ACC112 (cell line): ENCODE measurements at regions not wholly inside any gene's neighbourhood (a gene's known extent, or its start where the extent isn't known, plus 50 kb on each side); places are given as distances from the start of the nearest gene placed in this dataset.
"Not testable (repeated sequence)": the region's sequence is repeated elsewhere in the genome, so short reads cannot be mapped to it uniquely, and the experiment has no call there.

Experiments
- H2AFZ ChIP-seq: fragments of 200-600 bp; sonication (generic); one replicate; pipeline ENCODE4 v1.6.0; 2017; ENCODE audit warnings: antibody characterized with exemption, low read length; ENCODE audit not compliant: unreplicated experiment
- H3K27ac ChIP-seq: fragments of 200-600 bp; sonication (generic); 2 replicates; pipeline ENCODE4 v1.5.1; 2014; ENCODE audit warnings: low read depth, mild to moderate bottlenecking, antibody characterized with exemption, low read length, moderate library complexity
- H3K27me3 ChIP-seq: fragments of 200-600 bp; sonication (generic); 2 replicates; pipeline ENCODE4 v1.6.1; 2014; ENCODE audit warnings: mild to moderate bottlenecking, antibody characterized with exemption, low read length, moderate library complexity, mixed read lengths; ENCODE audit not compliant: insufficient read depth
- H3K36me3 ChIP-seq: fragments of 200-600 bp; sonication (generic); 2 replicates; pipeline ENCODE4 v1.6.1; 2016; ENCODE audit warnings: mild to moderate bottlenecking, antibody characterized with exemption, low read length, moderate library complexity, mixed read lengths; ENCODE audit not compliant: insufficient read depth
- H3K4me1 ChIP-seq: fragments of 200-600 bp; sonication (generic); one replicate; pipeline ENCODE4 v1.6.1; 2016; ENCODE audit warnings: low read length, mixed read lengths; ENCODE audit not compliant: insufficient read depth, unreplicated experiment, control insufficient read depth
- H3K4me3 ChIP-seq: fragments of 200-600 bp; sonication (generic); 2 replicates; pipeline ENCODE4 v1.5.1; 2014; ENCODE audit warnings: mild to moderate bottlenecking, low read depth, low read length
- H3K79me2 ChIP-seq: fragments of 200-600 bp; sonication (generic); one replicate; pipeline ENCODE4 v1.6.0; 2016; ENCODE audit warnings: low read length; ENCODE audit not compliant: control insufficient read depth, unreplicated experiment, insufficient read depth

DNA sequence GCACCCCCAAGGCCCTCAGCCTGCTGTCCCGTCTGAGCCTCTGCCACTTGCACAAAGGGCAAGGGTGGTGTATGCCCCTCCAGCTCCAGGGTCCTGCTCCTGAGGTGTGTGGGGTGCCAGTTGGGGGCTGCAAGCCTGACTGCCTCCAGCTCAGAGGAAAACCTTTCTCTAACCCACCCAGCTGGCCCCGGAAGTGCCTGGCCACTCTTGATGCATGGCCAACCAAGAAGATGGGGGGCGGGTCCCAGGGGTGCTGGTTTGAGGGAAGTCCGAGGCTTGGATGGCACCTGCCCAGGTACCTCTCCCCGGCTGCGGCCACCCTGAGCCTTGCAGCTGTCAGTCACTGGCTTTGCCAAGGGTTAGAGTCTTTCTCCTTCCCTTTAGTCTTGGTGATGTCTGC is 112.6 kb upstream of the TMPRSS2 start:
- Histone ChIP-seq H2AFZ (no peak overlapping the region), H3K4me3 (no peak overlapping the region), H3K4me1 (peaks cover 47% of the 10 kb centered on the region), H3K27me3 (no peaks in the 10 kb centered on the region), H3K27ac (peak overlapping the region; percentile 59), H3K79me2 (no peaks in the 10 kb centered on the region), H3K36me3 (no peaks in the 10 kb centered on the region)

DNA sequence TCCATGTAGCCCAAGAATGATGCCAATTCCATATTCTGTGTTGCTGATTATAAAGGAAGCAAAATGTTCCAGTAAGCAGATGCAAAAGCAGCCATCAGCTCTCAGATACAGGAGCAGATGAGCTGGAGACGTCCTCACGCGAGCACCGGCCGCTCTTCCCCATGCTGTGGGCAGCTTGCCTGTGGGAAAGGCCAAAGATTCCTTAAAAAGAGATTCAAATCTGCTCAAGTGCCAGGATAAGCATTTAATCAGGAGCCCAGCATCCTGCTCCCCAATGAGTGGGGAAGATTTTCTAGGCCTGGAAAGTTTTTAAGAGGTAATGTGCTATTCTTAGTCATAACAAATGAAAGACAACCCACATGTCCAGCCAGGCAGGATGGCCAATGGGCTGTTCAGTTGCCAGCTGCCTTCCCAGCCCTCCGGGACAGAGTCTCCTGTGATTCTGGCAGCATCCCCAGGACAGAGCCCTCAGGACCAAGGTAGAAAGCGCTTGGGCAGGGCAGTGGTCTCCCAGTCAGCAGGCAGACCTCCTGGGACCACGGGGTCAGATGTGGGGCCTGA is 108.2 kb upstream of the TMPRSS2 start:
- H3K4me1 ChIP-seq = peaks cover 42% of the 10 kb centered on the region
- H3K27me3 ChIP-seq = no peaks in the 10 kb centered on the region
- peak overlapping the region; percentile 30; the same call in 1 of the 2 replicates for H3K4me3 ChIP-seq
- peak overlapping the region; percentile 97 for H3K27ac ChIP-seq
- H2AFZ ChIP-seq = peak overlapping the region; percentile 35
- no peaks in the 10 kb centered on the region for H3K36me3 ChIP-seq
- no peaks in the 10 kb centered on the region for H3K79me2 ChIP-seq

DNA sequence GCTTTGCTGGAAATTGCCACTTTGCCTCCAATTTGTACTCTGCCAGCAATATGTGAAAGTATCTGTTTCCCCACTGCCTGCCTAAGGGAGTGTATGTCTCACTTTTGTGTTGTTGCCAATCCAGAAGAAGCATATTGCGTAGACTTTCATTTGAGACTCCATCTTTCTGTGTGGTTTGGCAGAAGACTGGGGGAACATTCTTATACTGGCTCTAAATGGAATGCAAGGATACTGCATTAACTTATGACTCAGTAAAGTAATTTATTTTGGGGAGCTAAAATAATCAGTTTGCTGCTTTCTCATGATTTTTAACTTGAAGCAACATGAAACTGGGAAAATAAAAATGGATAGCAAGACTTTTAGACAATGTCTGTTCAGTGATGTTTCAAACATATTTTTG is 107.7 kb upstream of the TMPRSS2 start:
- Histone ChIP-seq H3K4me3 (peak overlapping the region; percentile 30; the same call in 1 of the 2 replicates), H3K27ac (peak overlapping the region; percentile 97), H3K36me3 (no peaks in the 10 kb centered on the region), H3K4me1 (peaks cover 37% of the 10 kb centered on the region), H2AFZ (peak overlapping the region; percentile 35), H3K79me2 (no peaks in the 10 kb centered on the region), H3K27me3 (no peaks in the 10 kb centered on the region)

DNA sequence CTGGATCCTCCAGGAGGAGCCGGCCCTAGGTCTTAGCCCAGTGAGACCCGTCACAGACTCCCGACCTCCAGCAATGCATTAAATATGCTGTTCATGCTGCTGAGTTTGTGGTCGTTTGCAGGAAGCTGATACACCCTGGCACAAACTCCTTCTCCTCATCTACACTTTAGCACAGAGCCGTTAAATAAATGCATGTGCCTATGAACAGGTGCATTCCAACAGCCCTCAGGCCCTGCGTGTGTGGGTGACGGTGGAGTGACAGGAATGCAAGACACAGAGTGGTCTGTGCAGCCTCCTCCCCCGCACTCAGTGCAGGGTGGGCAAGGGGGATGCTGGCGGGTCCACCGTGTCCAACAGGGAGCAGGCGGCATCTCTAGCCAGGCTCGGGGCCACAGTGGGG is 106.6 kb upstream of the TMPRSS2 start:
- H3K36me3 ChIP-seq = no peaks in the 10 kb centered on the region
- H3K27ac ChIP-seq = peak overlapping the region; percentile 97
- peaks cover 32% of the 10 kb centered on the region for H3K4me1 ChIP-seq
- H2AFZ ChIP-seq = no peak overlapping the region
- H3K79me2 ChIP-seq = no peaks in the 10 kb centered on the region
- H3K4me3 ChIP-seq = no peak overlapping the region
- H3K27me3 ChIP-seq = no peaks in the 10 kb centered on the region

DNA sequence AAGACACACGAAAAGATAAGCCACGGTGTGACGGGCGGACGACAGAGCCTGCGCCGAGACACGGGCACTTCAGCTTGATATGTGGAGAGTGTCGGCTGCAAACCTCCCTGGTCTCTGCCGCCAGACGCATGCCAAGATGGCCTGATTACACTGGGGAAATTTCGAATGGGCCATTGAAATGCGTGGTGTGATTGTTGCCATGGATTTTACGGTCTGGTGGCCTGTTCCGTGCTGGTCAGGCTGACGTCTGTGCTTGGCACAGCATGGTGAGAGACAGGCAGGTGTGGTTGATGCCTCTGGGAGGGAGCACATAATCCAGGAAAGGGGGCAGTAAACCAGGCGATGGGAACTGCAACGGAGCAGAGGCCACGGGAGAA is 105.6 kb upstream of the TMPRSS2 start:
- H3K4me3 ChIP-seq = no peak overlapping the region
- no peak overlapping the region for H2AFZ ChIP-seq
- H3K79me2 ChIP-seq = no peaks in the 10 kb centered on the region
- peaks cover 32% of the 10 kb centered on the region for H3K4me1 ChIP-seq
- H3K27me3 ChIP-seq = no peaks in the 10 kb centered on the region
- H3K27ac ChIP-seq = peak overlapping the region; percentile 25; the same call in 1 of the 2 replicates
- no peaks in the 10 kb centered on the region for H3K36me3 ChIP-seq

DNA sequence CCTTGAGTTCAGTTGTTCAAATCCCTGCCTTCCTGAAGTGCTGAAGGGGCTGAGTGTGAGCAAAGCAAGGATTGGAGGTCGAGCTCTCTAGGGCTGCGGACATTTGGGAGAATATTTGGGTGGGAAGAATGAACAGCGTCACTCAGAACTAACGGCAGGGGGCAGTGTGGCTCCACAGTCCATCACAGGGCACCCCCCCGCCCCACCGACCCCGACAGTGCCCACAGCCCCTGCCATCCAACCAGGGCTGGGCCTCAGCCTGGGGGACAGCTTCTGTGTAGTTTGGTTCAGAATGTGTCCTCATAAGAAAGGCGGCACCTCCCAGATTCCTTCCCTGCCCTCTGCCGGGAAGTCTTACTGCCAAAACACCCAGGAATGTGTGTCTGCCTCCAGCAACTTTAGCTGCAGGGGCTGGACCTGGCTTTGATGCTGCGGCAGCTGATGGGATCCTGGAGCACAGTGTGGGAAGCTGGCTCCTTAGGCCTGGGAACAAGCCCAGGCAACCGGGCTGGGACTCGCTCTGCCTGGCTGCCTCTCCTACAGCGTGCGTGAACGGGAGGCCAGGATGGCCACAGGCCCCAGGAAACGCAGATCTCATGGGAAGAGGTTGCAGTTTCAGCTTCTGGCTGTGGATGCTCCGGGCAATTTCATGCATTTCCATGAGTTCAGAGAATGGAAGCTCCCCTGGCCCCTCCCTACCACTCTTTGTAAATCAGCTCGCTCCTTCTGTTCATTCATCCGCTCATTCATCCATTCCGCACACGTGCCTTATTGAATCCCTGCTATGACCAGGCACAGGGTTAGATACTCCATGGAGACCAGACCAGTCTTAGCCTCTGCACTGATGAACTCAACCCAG is 104.9 kb upstream of the TMPRSS2 start:
- Histone ChIP-seq H3K79me2 (no peaks in the 10 kb centered on the region), H3K4me1 (peaks cover 32% of the 10 kb centered on the region), H3K27me3 (no peaks in the 10 kb centered on the region), H3K36me3 (no peaks in the 10 kb centered on the region), H2AFZ (peak overlapping the region; percentile 75), H3K27ac (peak overlapping the region; percentile 25; the same call in 1 of the 2 replicates), H3K4me3 (no peak overlapping the region)

DNA sequence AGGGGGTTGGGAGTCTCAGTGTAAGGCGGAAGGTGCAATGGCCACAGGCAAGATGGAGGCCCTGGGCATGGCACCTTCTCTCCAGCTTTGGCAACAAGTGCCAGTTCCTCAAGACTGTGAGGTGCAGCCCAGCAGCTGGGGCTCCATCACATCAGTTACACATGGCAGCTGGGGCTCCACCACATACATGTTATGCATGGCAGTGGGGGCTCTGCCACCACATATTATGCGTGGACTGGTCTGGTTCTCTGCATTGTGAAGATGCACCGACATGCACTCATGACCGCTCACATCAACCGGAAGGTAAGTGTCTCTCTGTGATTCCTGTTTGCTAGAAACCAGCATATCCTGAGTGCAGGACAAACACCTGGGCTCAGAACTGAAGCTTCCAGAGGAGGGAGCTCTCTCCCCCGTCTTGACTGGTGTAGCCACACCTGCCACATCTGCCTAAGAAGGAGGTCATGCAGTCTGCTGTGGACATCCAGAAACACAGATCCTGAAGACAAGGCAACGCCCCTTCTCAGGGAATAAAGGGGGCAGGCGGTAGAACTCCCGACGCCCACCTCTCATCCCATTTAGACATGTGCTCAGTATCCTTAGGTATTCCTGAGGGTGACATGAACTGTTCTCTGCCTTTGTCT is 104.1 kb upstream of the TMPRSS2 start:
- Histone ChIP-seq H3K27ac (peak overlapping the region; percentile 25; the same call in 1 of the 2 replicates), H3K4me1 (peaks cover 32% of the 10 kb centered on the region), H3K36me3 (no peaks in the 10 kb centered on the region), H3K79me2 (no peaks in the 10 kb centered on the region), H3K4me3 (no peak overlapping the region), H2AFZ (no peak overlapping the region), H3K27me3 (no peaks in the 10 kb centered on the region)

DNA sequence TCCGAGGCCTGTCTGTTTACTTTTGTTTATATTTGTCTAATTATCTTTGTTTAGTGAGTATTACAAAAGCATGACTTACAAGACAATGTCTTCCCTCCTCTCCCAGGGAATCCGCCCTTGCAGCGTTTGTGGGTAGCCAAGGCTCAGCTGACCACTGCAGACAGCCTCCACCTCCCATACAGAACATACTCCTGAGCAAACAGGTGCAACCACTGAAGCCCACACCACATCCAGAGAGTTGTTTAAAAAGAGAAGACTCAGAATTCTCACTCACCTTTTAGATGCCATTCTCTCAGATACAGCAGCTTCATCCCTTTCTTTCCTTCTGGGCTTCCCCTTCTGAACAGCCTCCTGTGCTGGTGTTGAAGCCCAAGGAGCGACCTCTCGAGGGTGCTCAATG is 103.5 kb upstream of the TMPRSS2 start:
- H3K36me3 ChIP-seq = no peaks in the 10 kb centered on the region
- H3K79me2 ChIP-seq = no peaks in the 10 kb centered on the region
- no peaks in the 10 kb centered on the region for H3K27me3 ChIP-seq
- H3K27ac ChIP-seq = no peak overlapping the region
- peaks cover 26% of the 10 kb centered on the region for H3K4me1 ChIP-seq
- H2AFZ ChIP-seq = no peak overlapping the region
- H3K4me3 ChIP-seq = no peak overlapping the region

DNA sequence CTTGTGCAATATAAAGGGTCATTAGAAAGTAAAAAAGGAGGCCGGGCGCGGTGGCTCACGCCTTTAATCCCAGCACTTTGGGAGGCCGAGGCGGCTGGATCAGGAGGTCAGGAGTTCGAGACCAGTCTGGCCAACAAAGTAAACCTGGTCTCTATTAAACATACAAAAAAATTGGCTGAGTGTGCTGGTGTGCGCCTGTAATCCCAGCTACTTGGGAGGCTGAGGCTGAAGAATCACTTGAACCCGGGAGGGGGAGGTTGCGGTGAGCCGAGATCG is 102.8 kb upstream of the TMPRSS2 start:
- not testable (repeated sequence) for H3K4me3 ChIP-seq, H3K27me3 ChIP-seq, H3K27ac ChIP-seq, H3K79me2 ChIP-seq, H2AFZ ChIP-seq, H3K36me3 ChIP-seq
- peaks cover 19% of the 10 kb centered on the region for H3K4me1 ChIP-seq

DNA sequence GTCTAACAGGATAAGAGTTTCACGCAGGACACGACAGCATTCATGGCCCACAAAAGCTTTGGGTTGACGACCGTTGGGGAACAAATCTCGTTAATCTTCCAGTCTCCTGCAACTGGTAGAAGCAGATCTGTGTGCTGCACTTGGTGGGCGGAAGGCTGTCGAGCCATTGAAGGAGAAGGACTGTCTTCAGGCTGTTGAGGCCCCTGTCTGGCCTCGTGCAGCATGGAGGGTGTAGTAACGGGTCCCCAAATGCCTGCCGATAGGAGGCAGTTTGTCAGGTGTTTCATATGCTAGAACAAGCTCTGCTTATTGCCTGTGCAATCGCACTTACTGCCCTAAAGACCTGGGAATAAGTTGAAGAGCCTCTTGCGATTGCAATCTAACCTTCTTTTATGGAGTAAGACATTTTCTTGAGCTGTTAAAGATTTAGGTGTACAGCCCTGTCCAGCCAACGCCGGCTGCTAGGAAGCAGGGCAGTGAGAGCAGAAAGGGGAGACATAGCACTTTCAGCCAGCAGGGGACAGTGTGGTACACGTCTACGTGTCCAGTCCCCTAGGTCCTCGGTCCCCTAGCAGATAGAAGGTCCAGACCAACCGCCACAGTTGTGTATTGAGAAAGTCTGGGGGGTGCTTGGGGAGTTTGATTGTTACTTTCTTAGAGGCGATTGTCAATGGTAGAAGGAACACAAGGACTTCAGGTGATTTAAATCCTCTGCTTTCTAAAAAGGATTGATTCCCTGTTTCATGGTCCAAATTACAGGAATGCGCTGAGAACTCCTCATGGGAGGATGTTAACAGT is 102.3 kb upstream of the TMPRSS2 start:
- no peaks in the 10 kb centered on the region for H3K79me2 ChIP-seq
- no peaks in the 10 kb centered on the region for H3K36me3 ChIP-seq
- H3K4me1 ChIP-seq = peaks cover 14% of the 10 kb centered on the region
- no peak overlapping the region for H3K4me3 ChIP-seq
- H3K27me3 ChIP-seq = no peaks in the 10 kb centered on the region
- H2AFZ ChIP-seq = no peak overlapping the region
- no peak overlapping the region for H3K27ac ChIP-seq
